Lung (tissue), 11 donors: ENCODE measurements at regions not wholly inside any gene's neighbourhood (a gene's known extent, or its start where the extent isn't known, plus 50 kb on each side); places are given as distances from the start of the nearest gene placed in this dataset.

Experiments used
- ATAC-seq: fragments of 200-7000 bp; cut with Tn5 transposase; one replicate; pipeline ENCODE4 v1.9.1; 2020; ENCODE audit warnings: moderate number of reproducible peaks; ENCODE audit not compliant: insufficient read depth, low FRiP score
- DNase-seq, 3 donors: peaks; one replicate each; pipeline ENCODE4 v3.0.0-alpha.2; 2013 to 2017
- H3K27ac ChIP-seq, 2 donors: one replicate each; pipeline ENCODE4 v1.5.1; 2013; ENCODE audit warnings: mild to moderate bottlenecking in 2 of 2, moderate library complexity in 2 of 2, control low read depth in 1 of 2, inconsistent platforms in 1 of 2, low read depth in 1 of 2, low read length in 1 of 2
- H3K27me3 ChIP-seq, 3 donors: one replicate each; pipeline ENCODE4 v1.5.1; 2013; ENCODE audit warnings: low read length in 2 of 3; ENCODE audit not compliant: control insufficient read depth in 3 of 3, insufficient read depth in 3 of 3
- H3K36me3 ChIP-seq, 4 donors: one replicate each; pipeline ENCODE4 v1.5.1; 2013; ENCODE audit warnings: low read length in 4 of 4, mild to moderate bottlenecking in 1 of 4, moderate library complexity in 1 of 4; ENCODE audit not compliant: control insufficient read depth in 4 of 4, insufficient read depth in 4 of 4
- H3K4me1 ChIP-seq, 5 donors: one replicate each; pipeline ENCODE4 v1.5.1; 2013; ENCODE audit warnings: low read length in 5 of 5, mild to moderate bottlenecking in 2 of 5, moderate library complexity in 1 of 5; ENCODE audit not compliant: control insufficient read depth in 5 of 5, insufficient read depth in 5 of 5
- H3K4me3 ChIP-seq: one replicate; pipeline ENCODE4 v1.5.1; 2013; ENCODE audit warnings: mild to moderate bottlenecking, control low read depth, moderate library complexity
- H3K9ac ChIP-seq, 2 donors: one replicate each; pipeline ENCODE4 v1.5.1; 2013; ENCODE audit warnings: low read length in 2 of 2, control low read depth in 1 of 2; ENCODE audit not compliant: insufficient read depth in 1 of 2
- H3K9me3 ChIP-seq, 4 donors: one replicate each; pipeline ENCODE4 v1.5.1; 2013; ENCODE audit warnings: low read length in 3 of 4, mild to moderate bottlenecking in 1 of 4, moderate library complexity in 1 of 4; ENCODE audit not compliant: control insufficient read depth in 4 of 4, insufficient read depth in 3 of 4
- WGBS, 2 donors: extraction: QIAGEN DNeasy Blood & Tissue Kit; methylation state at CpG; one replicate each; pipeline ENCODE4 v1.1.7; 2013; 5-methylcytosine and 5-hydroxymethylcytosine counted together
- TF ChIP-seq, protein P1 (sequence below): IDR thresholded peaks from 2 replicates; pipeline ENCODE4 v1.5.1; 2012; ENCODE audit warnings: mild to moderate bottlenecking; ENCODE audit errors: control extremely low read depth, extremely low read depth
- donor health status: control.
- donor health status: control.
- donor health status: Bipolar disorder and iron deficiency.
- donor health status: healthy.
- donor health status: DM: yes; HTN: yes; CAD: no.

DNA sequence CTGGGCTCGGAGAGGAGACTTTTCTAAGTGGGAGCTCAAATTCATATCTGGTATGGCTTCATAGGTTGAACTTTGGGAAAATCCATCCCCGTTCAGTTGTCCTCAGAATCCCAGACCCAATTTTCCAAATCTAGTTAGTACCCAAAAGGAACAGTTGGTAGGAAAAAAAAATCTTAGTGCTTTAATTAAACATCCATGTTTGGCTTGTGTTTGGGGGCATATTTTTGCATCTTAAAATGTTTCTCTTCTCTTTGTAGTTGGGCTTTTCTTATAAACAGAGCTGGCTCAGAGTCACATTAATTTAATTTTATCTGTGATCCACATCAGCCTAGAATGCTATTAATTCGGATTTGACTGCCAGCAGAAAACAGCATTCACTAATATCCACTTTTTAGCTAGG is 165.9 kb downstream of the BUB3 start:
- WGBS, 2 donors: 68 to 74% methylated on average over 3 of the region's 3 CpGs
- ATAC-seq: no peak

GRCh38 chr10:123323884-123324283 is 169.7 kb downstream of the BUB3 start:
- Histone ChIP-seq H3K4me3 (no peak overlapping the region), H3K9ac (no peak overlapping the region), H3K4me1 (no peaks in the 10 kb centered on the region), H3K27me3 (no peaks in the 10 kb centered on the region), H3K27ac (no peak overlapping the region), H3K9me3 (peaks cover 0 to 8% (median 0%) of the 10 kb centered on the region in 4 donors), H3K36me3 (no peaks in the 10 kb centered on the region)
- TF ChIP-seq, protein P1, sequence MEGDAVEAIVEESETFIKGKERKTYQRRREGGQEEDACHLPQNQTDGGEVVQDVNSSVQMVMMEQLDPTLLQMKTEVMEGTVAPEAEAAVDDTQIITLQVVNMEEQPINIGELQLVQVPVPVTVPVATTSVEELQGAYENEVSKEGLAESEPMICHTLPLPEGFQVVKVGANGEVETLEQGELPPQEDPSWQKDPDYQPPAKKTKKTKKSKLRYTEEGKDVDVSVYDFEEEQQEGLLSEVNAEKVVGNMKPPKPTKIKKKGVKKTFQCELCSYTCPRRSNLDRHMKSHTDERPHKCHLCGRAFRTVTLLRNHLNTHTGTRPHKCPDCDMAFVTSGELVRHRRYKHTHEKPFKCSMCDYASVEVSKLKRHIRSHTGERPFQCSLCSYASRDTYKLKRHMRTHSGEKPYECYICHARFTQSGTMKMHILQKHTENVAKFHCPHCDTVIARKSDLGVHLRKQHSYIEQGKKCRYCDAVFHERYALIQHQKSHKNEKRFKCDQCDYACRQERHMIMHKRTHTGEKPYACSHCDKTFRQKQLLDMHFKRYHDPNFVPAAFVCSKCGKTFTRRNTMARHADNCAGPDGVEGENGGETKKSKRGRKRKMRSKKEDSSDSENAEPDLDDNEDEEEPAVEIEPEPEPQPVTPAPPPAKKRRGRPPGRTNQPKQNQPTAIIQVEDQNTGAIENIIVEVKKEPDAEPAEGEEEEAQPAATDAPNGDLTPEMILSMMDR: no peak
- no peak for ATAC-seq
- no peak for DNase-seq
- WGBS, 2 donors: 74 to 83% methylated on average over 3 of the region's 3 CpGs

More for the DNA sequence above, 165.9 kb downstream of the BUB3 start:
- H3K36me3 ChIP-seq: no peaks in the 10 kb centered on the region
- TF ChIP-seq, protein P1: no peak
- peaks cover 0 to 2% (median 0%) of the 10 kb centered on the region in 5 donors for H3K4me1 ChIP-seq
- H3K27me3 ChIP-seq: no peaks in the 10 kb centered on the region
- no peak overlapping the region for H3K27ac ChIP-seq
- no peak overlapping the region for H3K9ac ChIP-seq
- no peak for DNase-seq
- peaks cover 0 to 4% (median 0%) of the 10 kb centered on the region in 4 donors for H3K9me3 ChIP-seq
- H3K4me3 ChIP-seq: no peak overlapping the region

GRCh38 chr10:123325663-123326190 is 171.5 kb downstream of the BUB3 start:
- Histone ChIP-seq H3K9ac (no peak overlapping the region), H3K27me3 (no peaks in the 10 kb centered on the region), H3K36me3 (no peaks in the 10 kb centered on the region), H3K4me3 (no peak overlapping the region), H3K9me3 (peaks cover 0 to 8% (median 0%) of the 10 kb centered on the region in 4 donors), H3K4me1 (no peaks in the 10 kb centered on the region), H3K27ac (no peak overlapping the region)
- no peak for ATAC-seq
- TF ChIP-seq, protein P1: no peak
- 68 to 77% methylated on average over 2 of the region's 2 CpGs for WGBS, 2 donors
- no peak for DNase-seq

- Histone ChIP-seq H3K9ac (no peak overlapping the region), H3K36me3 (no peaks in the 10 kb centered on the region), H3K9me3 (peaks cover 0 to 8% (median 0%) of the 10 kb centered on the region in 4 donors), H3K4me3 (no peak overlapping the region), H3K4me1 (no peaks in the 10 kb centered on the region), H3K27me3 (no peaks in the 10 kb centered on the region), H3K27ac (no peak overlapping the region)
- 87 to 95% methylated on average over 1 of the region's 1 CpG for WGBS, 2 donors
- DNase-seq: no peak
- TF ChIP-seq, protein P1: no peak
- no peak for ATAC-seq
These were observed 172.5 kb downstream of the BUB3 start for GRCh38 chr10:123326674-123327073.
